ENCODE measurements at regions not wholly inside any gene's neighbourhood (a gene's known extent, or its start where the extent isn't known, plus 50 kb on each side); places are given as distances from the start of the nearest gene placed in this dataset.
A peak's percentile ranks its signal among the peaks of the same experiment; 100 is the strongest.

DNA sequence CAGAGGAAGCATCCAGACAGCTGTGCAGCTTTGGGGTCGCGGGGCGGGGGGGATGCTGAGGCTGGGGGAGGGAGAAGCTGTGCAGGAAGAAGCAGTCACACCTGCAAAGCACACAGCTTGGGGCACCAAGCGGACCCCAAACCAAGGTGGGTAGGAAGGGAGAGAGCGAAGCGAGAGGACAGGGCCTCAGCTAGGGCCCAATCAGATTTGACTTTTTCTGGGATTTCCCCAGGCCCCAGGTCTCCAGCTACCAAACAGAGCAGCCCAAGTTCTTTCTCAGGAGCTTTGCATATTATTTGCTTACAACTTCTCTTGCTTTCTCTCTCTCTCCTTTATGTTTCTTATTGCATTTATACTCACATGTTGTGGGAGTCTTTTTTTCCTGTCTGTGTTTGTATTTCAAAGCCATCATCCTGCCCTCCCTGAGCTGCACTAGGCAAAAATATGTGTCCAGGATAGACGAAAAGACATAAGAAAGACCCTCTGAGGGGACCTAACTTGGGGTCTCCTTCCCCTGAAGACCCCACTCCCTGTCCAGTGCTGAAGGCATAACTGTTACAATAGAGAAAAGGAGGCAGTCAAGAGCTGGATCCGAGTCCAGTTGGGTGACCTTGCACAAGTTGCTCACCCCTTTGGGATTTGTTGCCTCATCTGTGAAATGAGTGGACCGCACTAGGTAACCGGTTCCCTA lies 50.6 kb upstream of the SMNDC1 start:
- Mint-ChIP-seq H3K4me1 (peaks cover 54 to 55% (median 54%) of the 10 kb centered on the region in 3 donors), H3K27ac (peak overlapping the region; percentile 65 to 99 (median 97)), H3K36me3 (no peaks in the 10 kb centered on the region), H3K4me3 (peak overlapping the region; percentile 17 to 92 (median 85)), H3K9me3 (no peaks in the 10 kb centered on the region), H3K27me3 (no peaks in the 10 kb centered on the region)
- Histone ChIP-seq H3K4me3 (ENCODE audit: low read length) (peak overlapping the region; percentile 66), H3K27me3 (ENCODE audit: insufficient read depth, low read length, poor library complexity, severe bottlenecking) (no peaks in the 10 kb centered on the region), H3K4me1 (ENCODE audit: insufficient read depth, low read length) (peaks cover 48% of the 10 kb centered on the region), H3K9me3 (ENCODE audit: low read length) (no peaks in the 10 kb centered on the region), H3K27ac (ENCODE audit: low read depth, low read length) (no peak overlapping the region), H3K36me3 (ENCODE audit: insufficient read depth, low read length) (no peaks in the 10 kb centered on the region)
- ChIA-PET POLR2A (interaction anchor here (0.9 to 1.2 kb wide), 2 partner anchors 50 to 144 kb away, joined by 3 to 8 read pairs; partner anchors contain the start of gene SMNDC1), CTCF (interaction anchor here (0.8 to 5.9 kb wide), 19 partner anchors 10 to 196 kb away, joined by 3 to 60 read pairs (median 5); no protein-coding TSS in a partner anchor)
- DNase-seq = no peak

DNA sequence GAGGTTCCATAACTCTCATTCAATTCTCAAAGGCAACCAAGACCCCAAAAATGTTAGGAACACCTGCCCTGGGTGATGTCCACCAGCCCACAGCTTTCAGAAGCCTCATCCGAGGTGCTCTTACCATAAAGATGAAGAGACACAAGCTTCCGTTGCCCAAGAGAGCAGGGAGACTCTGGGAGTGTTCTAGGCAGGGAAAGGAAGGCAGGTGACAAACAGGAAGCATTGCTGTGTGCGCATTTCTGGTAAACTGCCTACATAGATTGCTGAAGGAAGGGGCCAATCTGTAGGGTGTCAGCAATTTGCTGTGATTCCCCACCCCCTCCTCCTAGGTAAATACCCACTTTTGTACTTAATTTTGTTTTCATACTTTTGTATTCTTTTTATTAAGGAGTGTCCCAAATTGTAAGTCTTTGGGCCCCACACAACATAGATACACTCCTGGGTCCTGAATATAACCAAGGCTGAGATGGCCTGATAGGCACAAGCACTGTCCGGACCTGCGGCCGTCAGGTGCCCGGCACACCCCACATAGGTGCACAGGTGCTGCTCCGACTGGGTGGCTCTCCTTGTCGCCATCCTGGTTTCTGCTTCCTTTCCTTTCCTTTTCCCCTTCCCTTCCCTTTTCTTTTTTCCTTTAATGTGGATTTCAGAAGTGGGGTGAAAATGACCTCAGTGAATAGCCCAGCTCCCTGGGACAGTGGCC lies 51.4 kb upstream of the SMNDC1 start:
- no peaks in the 10 kb centered on the region for H3K27me3 ChIP-seq (ENCODE audit: insufficient read depth, low read length, poor library complexity, severe bottlenecking)
- POLR2A ChIA-PET = interaction anchor here (1.0 to 1.5 kb wide), 3 partner anchors 59 to 143 kb away, joined by 3 to 8 read pairs (median 6); no protein-coding TSS in a partner anchor
- H3K9me3 ChIP-seq (ENCODE audit: low read length) = no peaks in the 10 kb centered on the region
- DNase-seq = peak in 1 of 5 donors; percentile 43
- Mint-ChIP-seq H3K27me3 (no peaks in the 10 kb centered on the region), H3K4me3 (peak overlapping the region; percentile 73 to 92 (median 87)), H3K9me3 (no peaks in the 10 kb centered on the region), H3K27ac (peak overlapping the region; percentile 65 to 99 (median 97)), H3K4me1 (peaks cover 54 to 55% (median 54%) of the 10 kb centered on the region in 3 donors), H3K36me3 (no peaks in the 10 kb centered on the region)
- peak overlapping the region; percentile 75 for H3K27ac ChIP-seq (ENCODE audit: low read depth, low read length)
- H3K4me3 ChIP-seq (ENCODE audit: low read length) = peak overlapping the region; percentile 66
- CTCF ChIA-PET = interaction anchor here (0.7 to 5.9 kb wide), 6 partner anchors 9 to 193 kb away, joined by 3 to 60 read pairs (median 22); no protein-coding TSS in a partner anchor
- H3K4me1 ChIP-seq (ENCODE audit: insufficient read depth, low read length) = peaks cover 48% of the 10 kb centered on the region
- H3K36me3 ChIP-seq (ENCODE audit: insufficient read depth, low read length) = no peaks in the 10 kb centered on the region

DNA sequence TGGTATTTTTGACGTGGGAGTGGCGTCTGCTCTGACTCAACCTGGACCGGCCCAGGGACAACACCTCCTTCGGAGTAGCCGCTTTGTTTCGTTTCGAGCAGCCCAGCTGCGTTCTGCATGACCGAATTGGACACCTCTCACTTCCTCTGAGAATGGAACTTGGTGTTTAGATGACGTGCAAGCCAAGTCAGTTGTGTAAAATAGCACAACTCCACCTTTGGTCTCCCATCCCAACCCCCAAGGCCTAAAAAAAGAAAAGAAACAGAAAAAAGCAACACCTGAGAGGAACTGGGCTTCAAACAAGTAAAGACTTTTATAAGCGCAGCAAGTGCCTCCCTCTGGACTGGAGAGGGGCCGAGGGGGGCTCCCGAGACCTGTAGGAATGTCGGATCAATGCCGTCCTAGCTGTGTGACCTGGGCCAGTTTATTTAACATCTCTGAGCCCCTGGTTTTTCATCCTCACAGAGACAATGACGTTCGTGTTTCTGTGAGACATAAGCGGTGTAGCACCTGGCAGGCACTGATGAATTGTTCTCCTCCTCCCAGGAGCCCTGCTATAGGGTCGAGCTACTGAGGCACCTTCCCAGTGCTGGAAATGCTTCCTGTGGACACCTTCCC lies 52.0 kb upstream of the SMNDC1 start:
- H3K27ac ChIP-seq (ENCODE audit: low read depth, low read length) = peak overlapping the region; percentile 75
- Mint-ChIP-seq H3K27ac (peak overlapping the region; percentile 13 to 99 (median 97)), H3K4me1 (peaks cover 54 to 55% (median 54%) of the 10 kb centered on the region in 3 donors), H3K4me3 (peak overlapping the region; percentile 73 to 92 (median 87)), H3K36me3 (no peaks in the 10 kb centered on the region), H3K9me3 (no peaks in the 10 kb centered on the region), H3K27me3 (no peaks in the 10 kb centered on the region)
- peaks cover 48% of the 10 kb centered on the region for H3K4me1 ChIP-seq (ENCODE audit: insufficient read depth, low read length)
- DNase-seq = peak; percentile 8 to 77 (median 52)
- ChIA-PET CTCF (interaction anchor here (0.7 to 5.9 kb wide), 5 partner anchors 9 to 189 kb away, joined by 3 to 60 read pairs (median 4); no protein-coding TSS in a partner anchor), POLR2A (interaction anchor here (1.0 to 1.5 kb wide), 2 partner anchors 58 to 140 kb away, joined by 3 to 6 read pairs; no protein-coding TSS in a partner anchor)
- peak overlapping the region; percentile 66 for H3K4me3 ChIP-seq (ENCODE audit: low read length)
- H3K9me3 ChIP-seq (ENCODE audit: low read length) = no peaks in the 10 kb centered on the region
- H3K36me3 ChIP-seq (ENCODE audit: insufficient read depth, low read length) = no peaks in the 10 kb centered on the region
- no peaks in the 10 kb centered on the region for H3K27me3 ChIP-seq (ENCODE audit: insufficient read depth, low read length, poor library complexity, severe bottlenecking)

DNA sequence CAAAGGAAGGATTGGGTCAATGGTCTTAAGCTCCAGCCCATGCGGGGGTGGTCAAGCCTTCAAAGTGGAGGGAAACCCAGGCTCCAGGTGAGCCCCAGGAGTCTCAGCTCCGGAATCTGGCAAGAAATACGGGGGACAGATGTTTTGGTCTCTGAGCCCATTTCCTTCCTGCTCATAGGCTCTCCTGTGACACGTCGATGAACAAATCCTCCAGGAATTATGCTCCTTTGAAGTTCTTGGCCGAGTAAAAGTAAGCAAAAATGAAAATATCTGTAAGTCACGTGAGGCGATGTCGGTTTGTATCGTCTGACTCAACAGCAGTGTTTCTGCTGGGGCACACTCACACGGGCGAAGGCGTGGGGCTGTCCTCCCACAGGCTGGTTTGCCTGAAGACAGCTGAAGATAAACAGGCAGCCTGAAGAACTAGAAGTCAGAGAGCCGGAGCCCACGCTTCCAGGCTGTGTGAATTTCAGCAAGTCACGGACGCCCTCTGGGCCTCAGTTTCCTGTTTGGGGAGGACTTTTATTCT lies 52.6 kb upstream of the SMNDC1 start:
- peak in 4 of 5 donors; percentile 22 to 71 (median 36) for DNase-seq
- Histone ChIP-seq H3K4me3 (ENCODE audit: low read length) (peak overlapping the region; percentile 66), H3K4me1 (ENCODE audit: insufficient read depth, low read length) (peaks cover 48% of the 10 kb centered on the region), H3K9me3 (ENCODE audit: low read length) (no peaks in the 10 kb centered on the region), H3K36me3 (ENCODE audit: insufficient read depth, low read length) (no peaks in the 10 kb centered on the region), H3K27ac (ENCODE audit: low read depth, low read length) (peak overlapping the region; percentile 75), H3K27me3 (ENCODE audit: insufficient read depth, low read length, poor library complexity, severe bottlenecking) (no peaks in the 10 kb centered on the region)
- Mint-ChIP-seq H3K4me1 (peaks cover 54 to 55% (median 54%) of the 10 kb centered on the region in 3 donors), H3K36me3 (no peaks in the 10 kb centered on the region), H3K9me3 (no peaks in the 10 kb centered on the region), H3K4me3 (peak overlapping the region; percentile 73 to 92 (median 87)), H3K27me3 (no peaks in the 10 kb centered on the region), H3K27ac (peak overlapping the region in 7 of 8 donors; percentile 81 to 99 (median 97))
- ChIA-PET CTCF (interaction anchor here (1.5 to 5.9 kb wide), 4 partner anchors 8 to 189 kb away, joined by 3 to 60 read pairs (median 22); no protein-coding TSS in a partner anchor), POLR2A (interaction anchor here (1.0 to 1.5 kb wide), 2 partner anchors 57 to 140 kb away, joined by 3 to 6 read pairs; no protein-coding TSS in a partner anchor)

- Histone ChIP-seq H3K9me3 (ENCODE audit: low read length) (no peaks in the 10 kb centered on the region), H3K4me3 (ENCODE audit: low read length) (peak overlapping the region; percentile 66), H3K27me3 (ENCODE audit: insufficient read depth, low read length, poor library complexity, severe bottlenecking) (no peaks in the 10 kb centered on the region), H3K27ac (ENCODE audit: low read depth, low read length) (peak overlapping the region; percentile 75), H3K36me3 (ENCODE audit: insufficient read depth, low read length) (no peaks in the 10 kb centered on the region), H3K4me1 (ENCODE audit: insufficient read depth, low read length) (peaks cover 48% of the 10 kb centered on the region)
- Mint-ChIP-seq H3K9me3 (no peaks in the 10 kb centered on the region), H3K27ac (peak overlapping the region; percentile 81 to 99 (median 95)), H3K4me3 (peak overlapping the region; percentile 39 to 92 (median 87)), H3K27me3 (no peaks in the 10 kb centered on the region), H3K4me1 (peaks cover 54 to 55% (median 54%) of the 10 kb centered on the region in 3 donors), H3K36me3 (no peaks in the 10 kb centered on the region)
- DNase-seq = no peak
- ChIA-PET POLR2A (no interaction called here), CTCF (interaction anchor here (1.5 to 5.1 kb wide), 3 partner anchors 8 to 188 kb away, joined by 3 to 40 read pairs (median 4); no protein-coding TSS in a partner anchor)
These were observed 53.2 kb upstream of the SMNDC1 start for GRCh38 chr10:110357871-110358270.

DNA sequence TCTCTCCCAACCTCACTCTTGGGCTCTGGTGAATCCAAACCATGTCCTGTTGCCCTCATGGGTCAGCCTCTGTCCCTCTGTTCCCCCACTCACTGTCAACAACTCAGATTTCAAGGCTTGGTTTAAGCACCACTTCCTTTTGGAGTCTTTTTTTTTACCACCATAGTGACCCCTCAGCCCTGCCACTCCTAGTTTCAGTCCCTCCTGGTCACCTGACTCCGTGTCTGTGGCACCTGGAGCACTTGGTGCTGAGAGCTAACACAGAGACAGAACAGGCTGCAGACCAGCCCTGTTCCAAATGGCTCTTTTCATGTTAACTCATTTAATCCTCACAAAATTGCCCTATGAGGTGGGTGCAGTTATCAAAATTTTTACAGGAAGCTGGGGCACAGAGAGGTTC lies 53.6 kb upstream of the SMNDC1 start:
- Histone ChIP-seq H3K4me3 (ENCODE audit: low read length) (no peak overlapping the region), H3K27me3 (ENCODE audit: insufficient read depth, low read length, poor library complexity, severe bottlenecking) (no peaks in the 10 kb centered on the region), H3K4me1 (ENCODE audit: insufficient read depth, low read length) (peaks cover 48% of the 10 kb centered on the region), H3K9me3 (ENCODE audit: low read length) (no peaks in the 10 kb centered on the region), H3K27ac (ENCODE audit: low read depth, low read length) (no peak overlapping the region), H3K36me3 (ENCODE audit: insufficient read depth, low read length) (no peaks in the 10 kb centered on the region)
- Mint-ChIP-seq H3K4me3 (peak overlapping the region; percentile 23 to 92 (median 87)), H3K4me1 (peaks cover 51 to 55% (median 52%) of the 10 kb centered on the region in 3 donors), H3K27ac (peak overlapping the region; percentile 31 to 99 (median 91)), H3K36me3 (no peaks in the 10 kb centered on the region), H3K27me3 (no peaks in the 10 kb centered on the region), H3K9me3 (no peaks in the 10 kb centered on the region)
- ChIA-PET CTCF (interaction anchor here (0.6 to 5.1 kb wide), 3 partner anchors 141 to 202 kb away, joined by 3 to 40 read pairs (median 3); no protein-coding TSS in a partner anchor), POLR2A (no interaction called here)
- no peak for DNase-seq

GRCh38 chr10:110358869-110359629 lies 54.3 kb upstream of the SMNDC1 start:
- no peak overlapping the region for H3K27ac ChIP-seq (ENCODE audit: low read depth, low read length)
- H3K4me1 Mint-ChIP-seq = peaks cover 44 to 52% (median 51%) of the 10 kb centered on the region in 3 donors
- no peaks in the 10 kb centered on the region for H3K9me3 ChIP-seq (ENCODE audit: low read length)
- H3K36me3 Mint-ChIP-seq = no peaks in the 10 kb centered on the region
- ChIA-PET POLR2A (no interaction called here), CTCF (interaction anchor here (0.6 to 5.1 kb wide), 3 partner anchors 140 to 201 kb away, joined by 3 to 40 read pairs (median 3); no protein-coding TSS in a partner anchor)
- no peaks in the 10 kb centered on the region for H3K36me3 ChIP-seq (ENCODE audit: insufficient read depth, low read length)
- no peaks in the 10 kb centered on the region for H3K27me3 ChIP-seq (ENCODE audit: insufficient read depth, low read length, poor library complexity, severe bottlenecking)
- H3K27me3 Mint-ChIP-seq = peaks cover 0 to 1% of the 10 kb centered on the region in 2 donors
- H3K4me3 ChIP-seq (ENCODE audit: low read length) = no peak overlapping the region
- peak overlapping the region in 3 of 7 donors; percentile 1 to 37 (median 29) for H3K4me3 Mint-ChIP-seq
- H3K27ac Mint-ChIP-seq = peak overlapping the region in 3 of 8 donors; percentile 13 to 99 (median 73)
- H3K9me3 Mint-ChIP-seq = no peaks in the 10 kb centered on the region
- peaks cover 46% of the 10 kb centered on the region for H3K4me1 ChIP-seq (ENCODE audit: insufficient read depth, low read length)
- no peak for DNase-seq

Data from CD8-positive, alpha-beta memory T cell (primary cell).